A673 (cell line): ENCODE measurements at regions not wholly inside any gene's neighbourhood (a gene's known extent, or its start where the extent isn't known, plus 50 kb on each side); places are given as distances from the start of the nearest gene placed in this dataset.

Source experiments
- BruUV-seq: library from RNA; stranded (reverse); fragments of 400-500 nt; replicated peaks from 2 replicates; lab custom pipeline; 2021; lab: Mats Ljungman, UMichigan
- CTCF ChIA-PET: fragments of 300-600 bp; sonication (Branson Sonifier 250); formaldehyde crosslinking; loops from one replicate; lab custom pipeline; 2022; ENCODE audit warnings: antibody characterized with exemption; lab: Charles Lee
- POLR2A ChIA-PET: fragments of 300-600 bp; sonication (Branson Sonifier 250); formaldehyde crosslinking; loops from one replicate; lab custom pipeline; 2022; ENCODE audit warnings: antibody characterized with exemption; ENCODE audit not compliant: low non-redundant PET; lab: Charles Lee
- DNase-seq: peaks from one replicate; pipeline ENCODE4 v3.0.0-alpha.2; 2015; ENCODE audit warnings: low spot score
- H3K27ac ChIP-seq: fragments of 200-600 bp; sonication (generic); 2 replicates; pipeline ENCODE4 v1.5.1; 2016; ENCODE audit warnings: mixed run types, low read depth, mild to moderate bottlenecking, mixed read lengths, antibody characterized with exemption, low read length; ENCODE audit not compliant: poor library complexity, severe bottlenecking
- H3K27me3 ChIP-seq: fragments of 200-600 bp; sonication (generic); replicated peaks from 2 replicates; pipeline ENCODE4 v1.6.1; 2017; ENCODE audit warnings: mixed run types, low read depth, mild to moderate bottlenecking, mixed read lengths, antibody characterized with exemption, low read length; ENCODE audit not compliant: insufficient read depth, poor library complexity
- H3K36me3 ChIP-seq: fragments of 200-600 bp; sonication (generic); 2 replicates; pipeline ENCODE4 v1.6.1; 2016; ENCODE audit warnings: mixed run types, mild to moderate bottlenecking, mixed read lengths, antibody characterized with exemption, low read length; ENCODE audit not compliant: insufficient read depth, poor library complexity, severe bottlenecking
- H3K4me1 ChIP-seq: fragments of 200-600 bp; sonication (generic); 2 replicates; pipeline ENCODE4 v1.6.1; 2017; ENCODE audit warnings: mixed run types, mild to moderate bottlenecking, mixed read lengths, antibody characterized with exemption, low read length; ENCODE audit not compliant: insufficient read depth, poor library complexity, severe bottlenecking
- H3K4me3 ChIP-seq: fragments of 200-600 bp; sonication (generic); 2 replicates; pipeline ENCODE4 v1.5.1; 2016; ENCODE audit warnings: low read depth, mixed run types, mild to moderate bottlenecking, mixed read lengths, low read length; ENCODE audit not compliant: poor library complexity, severe bottlenecking
- H3K9me3 ChIP-seq: fragments of 200-600 bp; sonication (generic); 2 replicates; pipeline ENCODE4 v1.6.1; 2016; ENCODE audit warnings: mixed run types, low read depth, mild to moderate bottlenecking, mixed read lengths, antibody characterized with exemption, low read length; ENCODE audit not compliant: poor library complexity, severe bottlenecking
- CTCF ChIP-seq: fragments of 300-800, 200-600 bp; sonication (generic); conservative IDR thresholded peaks from 2 replicates; pipeline ENCODE4 v1.5.1; 2017; ENCODE audit warnings: low read depth, mild to moderate bottlenecking, antibody characterized with exemption, low read length, moderate library complexity, mixed read lengths
- EZH2 ChIP-seq: fragments of 200-600 bp; sonication (generic); IDR thresholded peaks from 2 replicates; pipeline ENCODE4 v1.6.1; 2017; ENCODE audit warnings: borderline replicate concordance, low read depth, mild to moderate bottlenecking, mixed read lengths, antibody characterized with exemption, low read length; ENCODE audit not compliant: poor library complexity, severe bottlenecking
- intact Hi-C: fragments of 100-400 bp; cut with micrococcal nuclease; formaldehyde crosslinking; loops from one replicate; pipeline ENCODE4 v1.10.0; 2022; ENCODE audit not compliant: unreplicated experiment

GRCh38 chr12:24522736-24523135 lies 426.2 kb downstream of the BCAT1 start:
- ChIA-PET CTCF (no interaction called here), POLR2A (no interaction called here)
- BruUV-seq: no TSS peak
- Histone ChIP-seq H3K9me3 (peaks cover 36% of the 10 kb centered on the region), H3K27me3 (no peaks in the 10 kb centered on the region), H3K36me3 (peaks cover 5% of the 10 kb centered on the region), H3K4me3 (no peak overlapping the region), H3K27ac (no peak overlapping the region), H3K4me1 (peaks cover under 1% of the 10 kb centered on the region)
- no peak for DNase-seq
- intact Hi-C loops: no loop called here
- TF ChIP-seq CTCF: no peak

GRCh38 chr12:24519759-24520158 lies 429.1 kb downstream of the BCAT1 start:
- CTCF ChIA-PET: no interaction called here
- no TSS peak for BruUV-seq
- POLR2A ChIA-PET: no interaction called here
- DNase-seq: no peak
- peaks cover 36% of the 10 kb centered on the region for H3K9me3 ChIP-seq
- no peak overlapping the region for H3K4me3 ChIP-seq
- peaks cover 5% of the 10 kb centered on the region for H3K36me3 ChIP-seq
- H3K27me3 ChIP-seq: no peaks in the 10 kb centered on the region
- intact Hi-C loops: no loop called here
- H3K27ac ChIP-seq: no peak overlapping the region
- TF ChIP-seq EZH2 (no peak), CTCF (no peak)
- peaks cover 3% of the 10 kb centered on the region for H3K4me1 ChIP-seq

- Histone ChIP-seq H3K36me3 (peaks cover 5% of the 10 kb centered on the region), H3K4me3 (no peak overlapping the region), H3K4me1 (peaks cover 7% of the 10 kb centered on the region), H3K9me3 (peaks cover 35% of the 10 kb centered on the region), H3K27ac (no peak overlapping the region), H3K27me3 (no peaks in the 10 kb centered on the region)
- intact Hi-C loops: no loop called here
- CTCF ChIA-PET: no interaction called here
- DNase-seq: no peak
- no TSS peak for BruUV-seq
- POLR2A ChIA-PET: interaction anchor here (0.5 kb wide), 1 partner anchor 355 kb away, joined by 4 read pairs; no protein-coding TSS in a partner anchor
- no peak for TF ChIP-seq EZH2
- no peak for TF ChIP-seq CTCF
Observed at GRCh38 chr12:24517000-24517399, 431.9 kb downstream of the BCAT1 start.
